Neural cell (in vitro differentiated cells): ENCODE measurements at regions not wholly inside any gene's neighbourhood (a gene's known extent, or its start where the extent isn't known, plus 50 kb on each side); places are given as distances from the start of the nearest gene placed in this dataset.

Experiments
- H2AFZ ChIP-seq: fragments of 200-600, 300-800 bp; sonication (generic), shearing (Covaris generic); 2 replicates; pipeline ENCODE4 v1.6.0; 2014; ENCODE audit warnings: low read depth, mild to moderate bottlenecking, antibody characterized with exemption, low read length, moderate library complexity
- H3F3A ChIP-seq: fragments of 200-600 bp; shearing (Covaris generic); 2 replicates; pipeline ENCODE4 v1.6.1; 2016; ENCODE audit warnings: mild to moderate bottlenecking, moderate library complexity, mixed read lengths, antibody characterized with exemption, low read length; ENCODE audit not compliant: insufficient read depth, poor library complexity, severe bottlenecking
- H3K27ac ChIP-seq: fragments of 200-600, 300-800 bp; sonication (generic), shearing (Covaris generic); 2 replicates; pipeline ENCODE4 v1.5.1; 2014; ENCODE audit warnings: mild to moderate bottlenecking, low read length, moderate library complexity
- H3K27me3 ChIP-seq: fragments of 300-800, 200-600 bp; sonication (generic), shearing (Covaris generic); 2 replicates; pipeline ENCODE4 v1.6.0; 2014; ENCODE audit warnings: mild to moderate bottlenecking, low read depth, low read length, moderate library complexity; ENCODE audit not compliant: insufficient read depth
- H3K36me3 ChIP-seq: fragments of 300-800, 200-600 bp; sonication (generic), shearing (Covaris generic); 2 replicates; pipeline ENCODE4 v1.5.1; 2014; ENCODE audit warnings: mild to moderate bottlenecking, antibody characterized with exemption, low read length, moderate library complexity; ENCODE audit not compliant: insufficient read depth
- H3K4me2 ChIP-seq: fragments of 300-800, 200-600 bp; sonication (generic), shearing (Covaris generic); 2 replicates; pipeline ENCODE4 v1.6.0; 2014; ENCODE audit warnings: mild to moderate bottlenecking, low read length
- H3K4me3 ChIP-seq: fragments of 300-800, 200-600 bp; sonication (generic), shearing (Covaris generic); 2 replicates; pipeline ENCODE4 v1.5.1; 2014; ENCODE audit warnings: mild to moderate bottlenecking, low read length, moderate library complexity
- H3K79me2 ChIP-seq: fragments of 200-600 bp; shearing (Covaris generic); replicated peaks from 2 replicates; pipeline ENCODE4 v1.6.0; 2014; ENCODE audit warnings: mild to moderate bottlenecking, low read length, moderate library complexity; ENCODE audit not compliant: insufficient read depth
- H3K9ac ChIP-seq: fragments of 300-800, 200-600 bp; sonication (generic), shearing (Covaris generic); 2 replicates; pipeline ENCODE4 v1.6.1; 2016; ENCODE audit warnings: mild to moderate bottlenecking, low read length, mixed read lengths
- H3K9me2 ChIP-seq: fragments of 200-600 bp; shearing (Covaris generic); 2 replicates; pipeline ENCODE4 v1.6.1; 2016; ENCODE audit warnings: mild to moderate bottlenecking, low read length, mixed read lengths; ENCODE audit not compliant: insufficient read depth
- H3K9me3 ChIP-seq: fragments of 200-600, 300-800 bp; sonication (generic), shearing (Covaris generic); 2 replicates; pipeline ENCODE4 v1.6.1; 2016; ENCODE audit warnings: mild to moderate bottlenecking, mixed run types, low read length, moderate library complexity, mixed read lengths
- H4K20me1 ChIP-seq: fragments of 200-600 bp; shearing (Covaris generic); 2 replicates; pipeline ENCODE4 v1.6.1; 2016; ENCODE audit warnings: mild to moderate bottlenecking, mixed run types; ENCODE audit not compliant: insufficient read depth
- CTCF ChIP-seq: fragments of 450-650 bp; IDR thresholded peaks from 2 replicates; pipeline ENCODE4 v1.5.1; 2014; ENCODE audit warnings: antibody characterized with exemption, mild to moderate bottlenecking, moderate library complexity; ENCODE audit not compliant: poor library complexity, severe bottlenecking
- EP300 ChIP-seq: fragments of 450-650 bp; conservative IDR thresholded peaks from 2 replicates; pipeline ENCODE4 v1.6.1; 2014; ENCODE audit warnings: antibody characterized with exemption, mild to moderate bottlenecking, moderate library complexity; ENCODE audit not compliant: poor library complexity, severe bottlenecking
- EZH2 ChIP-seq: fragments of 200-600, 300-800 bp; shearing (Covaris generic), sonication (generic); IDR thresholded peaks from 2 replicates; pipeline ENCODE4 v1.6.1; 2014; ENCODE audit warnings: antibody characterized with exemption, low read length, borderline replicate concordance, mild to moderate bottlenecking; ENCODE audit not compliant: insufficient read depth, poor library complexity, severe bottlenecking
- MXI1 ChIP-seq: fragments of 450-650 bp; conservative IDR thresholded peaks from 2 replicates; pipeline ENCODE4 v1.6.1; 2014; ENCODE audit warnings: antibody characterized with exemption, mild to moderate bottlenecking; ENCODE audit not compliant: poor library complexity, severe bottlenecking
- POLR2AphosphoS5 ChIP-seq: IDR thresholded peaks from 2 replicates; pipeline ENCODE4 v1.6.1; 2012
- RAD21 ChIP-seq: fragments of 450-650 bp; conservative IDR thresholded peaks from 2 replicates; pipeline ENCODE4 v1.6.1; 2014; ENCODE audit warnings: antibody characterized with exemption, mild to moderate bottlenecking, moderate library complexity
- REST ChIP-seq: IDR thresholded peaks from 2 replicates; pipeline ENCODE4 v1.6.1; 2012; ENCODE audit warnings: borderline replicate concordance
- SMC3 ChIP-seq: fragments of 450-650 bp; conservative IDR thresholded peaks from 2 replicates; pipeline ENCODE4 v1.6.1; 2014; ENCODE audit warnings: antibody characterized with exemption, mild to moderate bottlenecking, moderate library complexity; ENCODE audit not compliant: poor library complexity
- TAF1 ChIP-seq: IDR thresholded peaks from 2 replicates; pipeline ENCODE4 v1.6.1; 2012; ENCODE audit warnings: low read depth

- Histone ChIP-seq H3K9me3 (no peaks in the 10 kb centered on the region), H3K27ac (no peak overlapping the region), H3K4me2 (no peak overlapping the region), H3K9ac (no peak overlapping the region), H3F3A (no peaks in the 10 kb centered on the region), H2AFZ (no peak overlapping the region), H3K27me3 (no peaks in the 10 kb centered on the region), H4K20me1 (no peaks in the 10 kb centered on the region), H3K36me3 (no peaks in the 10 kb centered on the region), H3K79me2 (no peaks in the 10 kb centered on the region), H3K4me3 (no peak overlapping the region), H3K9me2 (no peaks in the 10 kb centered on the region)
- TF ChIP-seq EZH2, result no peak
Observed at GRCh38 chr3:28781053-28781452, 432.4 kb upstream of the AZI2 start.

GRCh38 chr3:28786446-28786845 lies 437.8 kb upstream of the AZI2 start:
- Histone ChIP-seq H3K9ac (no peak overlapping the region), H3F3A (no peaks in the 10 kb centered on the region), H3K9me2 (no peaks in the 10 kb centered on the region), H3K27me3 (no peaks in the 10 kb centered on the region), H2AFZ (no peak overlapping the region), H4K20me1 (no peaks in the 10 kb centered on the region), H3K36me3 (no peaks in the 10 kb centered on the region), H3K79me2 (no peaks in the 10 kb centered on the region), H3K9me3 (no peaks in the 10 kb centered on the region), H3K4me2 (no peak overlapping the region), H3K27ac (no peak overlapping the region), H3K4me3 (no peak overlapping the region)
- TF ChIP-seq RAD21, result no peak
- TF ChIP-seq TAF1, result no peak
- no peak for TF ChIP-seq POLR2AphosphoS5
- TF ChIP-seq MXI1, result no peak
- no peak for TF ChIP-seq CTCF
- no peak for TF ChIP-seq REST
- no peak for TF ChIP-seq EZH2
- TF ChIP-seq EP300, result no peak
- no peak for TF ChIP-seq SMC3

- Histone ChIP-seq H3F3A (no peaks in the 10 kb centered on the region), H4K20me1 (no peaks in the 10 kb centered on the region), H3K4me3 (no peak overlapping the region), H3K79me2 (no peaks in the 10 kb centered on the region), H3K27me3 (no peaks in the 10 kb centered on the region), H3K27ac (no peak overlapping the region), H3K9ac (no peak overlapping the region), H3K9me2 (no peaks in the 10 kb centered on the region), H3K4me2 (no peak overlapping the region), H2AFZ (no peak overlapping the region), H3K36me3 (no peaks in the 10 kb centered on the region), H3K9me3 (no peaks in the 10 kb centered on the region)
- TF ChIP-seq REST (no peak), CTCF (no peak), EZH2 (no peak), RAD21 (no peak), SMC3 (no peak), POLR2AphosphoS5 (no peak), TAF1 (no peak), MXI1 (no peak), EP300 (no peak)
Observed at GRCh38 chr3:28788571-28788970, 439.9 kb upstream of the AZI2 start.
